ENCODE measurements at regions not wholly inside any gene's neighbourhood (a gene's known extent, or its start where the extent isn't known, plus 50 kb on each side); places are given as distances from the start of the nearest gene placed in this dataset.

DNA sequence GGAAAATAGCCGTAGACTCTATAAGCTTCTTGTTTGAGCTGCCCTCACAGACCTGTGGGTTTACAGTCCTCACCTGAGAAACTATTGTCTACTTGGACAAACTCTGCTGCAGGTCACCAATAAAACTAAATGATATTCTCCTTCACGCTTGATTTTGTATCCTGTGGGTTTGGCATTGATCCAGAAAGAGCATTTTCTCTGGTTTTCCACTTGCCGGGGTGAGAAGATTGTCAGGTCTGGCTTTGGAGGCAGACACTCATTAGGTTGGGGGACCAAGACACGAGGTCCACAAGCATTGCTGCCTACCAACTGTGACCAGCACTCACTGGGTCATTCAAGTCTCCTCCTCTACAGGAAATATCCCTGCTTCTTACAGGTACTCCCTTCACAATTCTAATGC, 68.5 kb downstream of the CDC14C start:
- H3K4me3 ChIP-seq (replicated peaks in 1 of 3; ENCODE audit: low read depth in 2 of 3, low read length in 3 of 3) = no peak overlapping the region
- 35% methylated on average over 2 of the region's 4 CpGs for WGBS (ENCODE audit: insufficient coverage)
- H3K9me3 ChIP-seq (replicated peaks in 1 of 2; ENCODE audit: control insufficient read depth in 1 of 2, insufficient read depth in 1 of 2, low read length in 2 of 2) = no peaks in the 10 kb centered on the region
- no peak overlapping the region for H2AFZ ChIP-seq (ENCODE audit: insufficient read depth, low read depth, low read length, poor library complexity, severe bottlenecking)
- H3K4me1 Mint-ChIP-seq = no peaks in the 10 kb centered on the region
- no peaks in the 10 kb centered on the region for H3K27me3 ChIP-seq (ENCODE audit: control insufficient read depth in 2 of 2, insufficient read depth in 2 of 2, low read length in 2 of 2)
- H3K4me2 ChIP-seq (replicated peaks; ENCODE audit: extremely low read depth, low read length, poor library complexity, severe bottlenecking) = no peak overlapping the region
- peaks cover 0 to 5% (median 0%) of the 10 kb centered on the region in 7 donors for H3K9me3 Mint-ChIP-seq
- no peaks in the 10 kb centered on the region for H3K4me1 ChIP-seq (ENCODE audit: control insufficient read depth in 1 of 2, insufficient read depth in 2 of 2, low read length in 2 of 2)
- H3K79me2 ChIP-seq (ENCODE audit: insufficient read depth, low read length) = no peaks in the 10 kb centered on the region
- no peak overlapping the region for H3K27ac Mint-ChIP-seq
- no peak overlapping the region for H3K4me3 Mint-ChIP-seq
- no peaks in the 10 kb centered on the region for H3K36me3 ChIP-seq (replicated peaks in 1 of 2; ENCODE audit: control insufficient read depth in 1 of 2, insufficient read depth in 2 of 2, low read length in 2 of 2)
- no peak overlapping the region for H3K9ac ChIP-seq (ENCODE audit: insufficient read depth, low read length, poor library complexity, severe bottlenecking)
- no peak overlapping the region for H3K27ac ChIP-seq (ENCODE audit: low read depth in 1 of 2, low read length in 2 of 2)
- H3K27me3 Mint-ChIP-seq (ENCODE audit: low read depth in 3 of 3) = peaks cover 0 to 5% (median 0%) of the 10 kb centered on the region in 3 donors
- intact Hi-C loops (cut with micrococcal nuclease) = no loop called here
- no peaks in the 10 kb centered on the region for H3K36me3 Mint-ChIP-seq
- no peak for DNase-seq
- H4K20me1 ChIP-seq (ENCODE audit: insufficient read depth, low read length) = no peaks in the 10 kb centered on the region
- TF ChIP-seq CTCF (IDR thresholded peaks at IDR 0.05) = no peak

DNA sequence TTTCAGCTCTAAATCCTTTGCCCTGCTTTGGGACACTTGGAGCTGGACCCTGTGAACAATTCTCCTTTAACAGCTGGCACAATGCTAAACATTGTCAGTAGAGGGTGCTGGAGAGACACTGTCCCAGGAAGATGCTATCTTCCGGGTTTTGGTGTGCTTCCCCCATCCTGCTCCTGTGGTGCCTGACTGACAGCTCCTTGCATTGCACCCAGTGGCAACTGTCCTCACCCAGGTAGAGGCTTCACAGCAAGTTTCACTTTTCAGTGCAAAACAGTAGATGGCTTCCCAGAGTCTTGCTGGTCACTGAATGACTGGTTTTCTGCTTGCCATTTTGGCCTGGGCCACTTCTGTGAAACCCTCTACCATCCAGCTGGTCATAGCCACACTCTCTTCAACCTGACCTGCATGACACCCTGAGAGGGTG, 77.3 kb downstream of the CDC14C start:
- Histone ChIP-seq H3K27ac (ENCODE audit: low read depth in 1 of 2, low read length in 2 of 2) (no peak overlapping the region), H3K9ac (ENCODE audit: insufficient read depth, low read length, poor library complexity, severe bottlenecking) (no peak overlapping the region), H3K4me1 (ENCODE audit: control insufficient read depth in 1 of 2, insufficient read depth in 2 of 2, low read length in 2 of 2) (no peaks in the 10 kb centered on the region), H3K36me3 (replicated peaks in 1 of 2; ENCODE audit: control insufficient read depth in 1 of 2, insufficient read depth in 2 of 2, low read length in 2 of 2) (no peaks in the 10 kb centered on the region), H3K4me3 (replicated peaks in 1 of 3; ENCODE audit: low read depth in 2 of 3, low read length in 3 of 3) (no peak overlapping the region), H3K79me2 (ENCODE audit: insufficient read depth, low read length) (no peaks in the 10 kb centered on the region), H4K20me1 (ENCODE audit: insufficient read depth, low read length) (no peaks in the 10 kb centered on the region), H3K27me3 (ENCODE audit: control insufficient read depth in 2 of 2, insufficient read depth in 2 of 2, low read length in 2 of 2) (no peaks in the 10 kb centered on the region), H2AFZ (ENCODE audit: insufficient read depth, low read depth, low read length, poor library complexity, severe bottlenecking) (no peak overlapping the region), H3K4me2 (replicated peaks; ENCODE audit: extremely low read depth, low read length, poor library complexity, severe bottlenecking) (no peak overlapping the region), H3K9me3 (replicated peaks in 1 of 2; ENCODE audit: control insufficient read depth in 1 of 2, insufficient read depth in 1 of 2, low read length in 2 of 2) (no peaks in the 10 kb centered on the region)
- peaks cover 2 to 6% (median 3%) of the 10 kb centered on the region in 7 donors for H3K9me3 Mint-ChIP-seq
- H3K27ac Mint-ChIP-seq = no peak overlapping the region
- DNase-seq = peak in 2 of 3 donors; percentile 4 to 7
- H3K4me3 Mint-ChIP-seq = no peak overlapping the region
- H3K27me3 Mint-ChIP-seq (ENCODE audit: low read depth in 3 of 3) = no peaks in the 10 kb centered on the region
- no peaks in the 10 kb centered on the region for H3K36me3 Mint-ChIP-seq
- 7% methylated on average over 1 of the region's 1 CpG for WGBS (ENCODE audit: insufficient coverage)
- H3K4me1 Mint-ChIP-seq = no peaks in the 10 kb centered on the region
- intact Hi-C loops (cut with micrococcal nuclease) = no loop called here
- peak; percentile 55 for TF ChIP-seq CTCF (IDR thresholded peaks at IDR 0.05)
